Fibroblast of lung (primary cell): ENCODE measurements at regions not wholly inside any gene's neighbourhood (a gene's known extent, or its start where the extent isn't known, plus 50 kb on each side); places are given as distances from the start of the nearest gene placed in this dataset.

Experiments
- CTCF ChIP-seq, 2 donors: IDR thresholded peaks in 1 of 2; conservative IDR thresholded peaks in 1 of 2; 1 replicate in 1 of 2; 2 replicates in 1 of 2; pipeline ENCODE4 v1.5.1; 2011 to 2012; ENCODE audit warnings: low read length in 2 of 2, control low read depth in 1 of 2, inconsistent platforms in 1 of 2, low read depth in 1 of 2, mild to moderate bottlenecking in 1 of 2
- EZH2 ChIP-seq: IDR thresholded peaks from 2 replicates; pipeline ENCODE4 v1.5.1; 2012; ENCODE audit warnings: low read length, control low read depth, mild to moderate bottlenecking; ENCODE audit errors: missing control alignments

DNA sequence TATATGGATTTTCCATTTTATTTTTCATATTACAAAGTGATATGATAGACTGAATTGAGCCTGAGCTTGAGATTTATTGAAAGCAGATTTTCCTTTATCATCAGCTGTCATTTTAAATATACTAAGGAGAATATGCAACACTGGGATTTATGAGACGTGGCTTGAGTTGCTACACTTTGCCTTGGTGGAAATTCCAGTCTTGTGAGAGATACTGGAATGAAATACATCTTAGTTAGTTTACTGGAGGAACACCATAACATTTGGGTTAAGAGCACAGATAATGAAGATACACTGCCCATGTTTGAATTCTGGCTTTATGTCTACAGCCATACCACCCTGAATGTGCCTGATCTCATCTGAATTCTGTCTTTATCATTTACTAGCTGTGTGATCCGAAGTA is 86.5 kb upstream of the IFNGR1 start:
- TF ChIP-seq CTCF (conservative IDR thresholded peaks at IDR 0.05 in 1 of 2, IDR thresholded peaks at IDR 0.05 in 1 of 2; ENCODE audit: low read depth in 1 of 2, low read length in 2 of 2), result no peak
- no peak for TF ChIP-seq EZH2
